Suppressor macrophage treated with lipopolysaccharide for 1 hour (primary cell): ENCODE measurements at regions not wholly inside any gene's neighbourhood (a gene's known extent, or its start where the extent isn't known, plus 50 kb on each side); places are given as distances from the start of the nearest gene placed in this dataset.

ENCODE experiments used
- DNase-seq, 3 donors: peaks; one replicate each; pipeline ENCODE4 v3.0.0-alpha.2; 2020 to 2022

- no peak for DNase-seq
Observed at GRCh38 chr18:64982414-64983055, 768.3 kb upstream of the CDH7 start.

- DNase-seq: no peak
Observed at GRCh38 chr18:64981915-64982314, 768.9 kb upstream of the CDH7 start.

DNA sequence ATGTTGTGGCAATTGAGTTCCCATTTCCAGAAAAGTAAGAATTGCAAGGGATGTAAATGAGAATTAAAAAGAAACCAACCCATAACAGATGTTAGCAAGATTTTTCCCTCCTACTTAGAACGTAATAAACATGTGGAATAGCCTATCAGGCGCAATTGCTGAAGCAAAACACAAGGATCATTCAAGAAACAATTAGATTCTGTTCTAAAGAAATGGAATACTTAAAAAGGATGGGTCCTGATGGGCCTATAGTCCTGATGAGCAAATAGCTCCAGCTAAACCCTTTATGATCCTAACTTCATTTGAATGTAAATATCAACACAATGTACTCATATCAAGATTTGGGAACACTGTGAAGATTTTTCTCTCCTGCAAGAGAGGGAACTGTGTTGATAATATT, 771.0 kb upstream of the CDH7 start:
- no peak for DNase-seq

DNA sequence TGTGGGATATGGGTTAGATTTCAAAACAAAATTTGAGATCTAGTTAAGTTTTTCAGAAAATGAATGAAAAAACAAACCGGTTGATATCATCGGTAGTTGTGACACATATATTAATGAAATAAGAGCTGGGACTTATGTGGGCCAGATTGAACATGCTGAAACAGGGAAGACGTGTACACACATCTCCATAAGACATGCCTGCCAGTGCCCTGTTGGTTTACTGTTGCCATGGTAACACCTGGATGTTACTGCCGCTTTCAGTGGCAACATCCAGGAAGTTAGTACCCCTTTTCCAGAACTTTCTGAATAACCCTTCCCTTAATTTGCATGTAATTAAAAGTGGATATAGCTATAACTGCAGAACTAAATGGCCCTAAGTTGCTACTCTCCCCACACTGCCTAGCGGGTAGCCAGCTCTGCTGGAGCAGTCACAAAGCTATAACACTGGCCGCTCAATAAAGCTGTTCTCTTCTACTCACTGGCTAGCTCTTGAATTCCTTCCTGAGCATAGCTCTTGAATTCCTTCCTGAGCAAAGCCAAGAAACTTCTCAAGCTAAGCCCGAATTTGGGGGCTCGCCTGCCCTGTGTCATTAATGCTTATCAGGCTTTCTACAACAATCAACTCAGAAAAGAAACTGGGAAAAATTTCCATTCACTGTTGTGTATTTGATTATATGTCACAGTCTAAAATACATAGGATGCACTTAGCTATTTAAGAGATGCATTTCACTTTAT, 776.3 kb upstream of the CDH7 start:
- no peak for DNase-seq

- DNase-seq: no peak
Observed at GRCh38 chr18:64972545-64972944, 778.3 kb upstream of the CDH7 start.

DNA sequence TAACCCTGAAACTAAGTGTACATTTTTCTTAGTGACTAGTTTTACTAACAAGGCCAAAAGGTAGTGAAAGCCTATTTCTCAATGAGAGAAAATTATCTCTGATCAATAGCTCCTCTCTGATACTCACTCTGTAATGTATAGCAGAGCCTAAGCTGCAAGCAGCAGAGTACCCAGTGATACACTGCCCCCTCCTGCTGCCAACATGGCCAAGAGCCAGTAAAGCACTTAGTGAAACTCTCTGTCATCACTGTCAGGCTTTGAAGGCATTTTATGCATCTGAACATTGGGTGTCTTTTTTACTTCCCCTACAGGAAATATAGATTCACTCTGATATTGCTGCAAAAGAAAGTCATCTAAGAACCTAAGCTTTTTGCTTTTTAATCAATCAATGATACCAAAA, 784.1 kb upstream of the CDH7 start:
- no peak for DNase-seq

- DNase-seq: no peak
Observed at GRCh38 chr18:64956465-64956864, 794.3 kb upstream of the CDH7 start.

DNA sequence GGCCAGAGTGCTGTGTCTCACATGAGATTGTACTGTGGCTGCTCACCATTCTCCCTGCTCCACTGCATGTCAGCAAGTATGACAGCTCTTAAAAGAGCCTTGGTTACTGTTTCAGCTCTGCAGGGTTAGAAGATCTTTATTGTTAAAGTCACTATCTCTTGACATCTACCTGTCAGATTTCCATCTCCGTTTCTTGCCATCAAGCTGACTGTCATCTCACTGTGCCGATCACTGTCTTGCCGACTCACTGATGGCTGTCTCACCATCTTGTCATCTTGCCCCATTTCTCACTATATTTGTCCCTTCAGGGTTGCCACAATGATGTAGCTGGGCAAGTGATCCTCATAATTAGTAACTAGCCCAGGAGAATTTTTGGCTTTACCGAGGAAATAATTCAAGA, 800.9 kb upstream of the CDH7 start:
- no peak for DNase-seq

- DNase-seq: no peak
Observed at GRCh38 chr18:64936671-64937070, 787.8 kb upstream of the LINC00305 start.

DNA sequence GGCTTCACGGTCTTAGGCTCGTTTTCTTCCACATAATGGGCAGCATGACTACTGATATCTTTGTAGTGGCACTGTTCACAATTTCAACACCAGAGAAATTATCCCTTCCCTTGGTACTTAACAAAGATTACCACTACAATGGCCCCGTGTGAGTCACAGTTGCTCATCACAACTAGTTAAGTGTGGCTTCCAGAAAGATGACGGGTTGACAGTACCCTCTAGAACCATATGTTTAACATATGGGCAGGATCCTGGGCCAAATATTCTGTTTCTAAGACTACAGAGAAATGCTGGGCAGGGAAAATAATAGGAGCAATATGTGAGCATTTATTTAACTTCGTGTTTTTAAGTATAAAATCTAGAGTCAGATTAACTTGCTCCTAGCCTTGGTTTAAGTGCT, 780.1 kb upstream of the LINC00305 start:
- DNase-seq: no peak

DNA sequence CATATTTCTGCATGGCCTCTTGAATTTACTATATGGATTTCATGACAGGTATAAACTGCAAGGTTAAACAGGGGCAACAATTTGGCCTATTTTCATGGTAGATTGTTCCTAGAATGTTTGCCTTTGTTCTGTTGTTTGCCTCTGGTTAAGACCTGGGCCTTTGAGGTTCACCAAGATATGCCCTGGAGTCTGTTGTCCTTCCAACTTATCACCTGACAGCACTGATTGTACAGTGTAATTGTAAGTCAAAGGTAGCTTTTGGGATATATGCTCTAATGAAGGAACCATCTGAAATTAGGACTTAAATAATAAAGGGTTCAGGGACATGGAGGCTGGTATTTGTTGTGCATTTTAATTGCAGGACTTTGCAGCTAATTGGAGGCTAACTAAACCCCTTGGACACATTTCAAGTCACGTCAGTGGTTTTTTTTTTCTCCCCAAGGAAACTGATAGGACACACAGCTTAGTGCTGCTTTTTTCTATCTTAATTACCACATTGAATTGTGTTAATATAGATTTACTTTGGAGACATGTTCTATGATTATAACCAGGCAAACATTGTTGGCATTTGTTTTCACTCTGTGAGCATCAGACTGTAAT, 771.2 kb upstream of the LINC00305 start:
- DNase-seq: no peak

GRCh38 chr18:64918851-64919250, 770.0 kb upstream of the LINC00305 start:
- DNase-seq: no peak

DNA sequence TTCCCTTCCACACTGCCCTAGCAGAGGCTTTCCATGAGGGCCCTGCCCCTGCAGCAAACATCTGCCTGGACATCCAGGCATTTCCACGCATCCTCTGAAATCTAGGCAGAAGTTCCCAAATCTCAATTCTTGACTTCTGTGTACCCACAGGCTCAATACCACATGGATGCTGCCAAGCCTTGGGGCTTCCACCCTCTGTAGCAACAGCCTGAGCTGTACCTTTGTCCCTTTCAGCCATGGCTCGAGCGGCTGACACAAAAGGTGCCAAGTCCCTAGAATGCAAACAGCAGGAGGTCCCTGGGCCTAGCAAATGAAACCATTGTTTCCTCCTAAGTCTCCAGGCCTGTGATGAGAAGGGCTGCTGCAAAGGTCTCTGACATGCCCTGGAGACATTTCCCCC, 744.5 kb upstream of the LINC00305 start:
- DNase-seq: no peak

DNA sequence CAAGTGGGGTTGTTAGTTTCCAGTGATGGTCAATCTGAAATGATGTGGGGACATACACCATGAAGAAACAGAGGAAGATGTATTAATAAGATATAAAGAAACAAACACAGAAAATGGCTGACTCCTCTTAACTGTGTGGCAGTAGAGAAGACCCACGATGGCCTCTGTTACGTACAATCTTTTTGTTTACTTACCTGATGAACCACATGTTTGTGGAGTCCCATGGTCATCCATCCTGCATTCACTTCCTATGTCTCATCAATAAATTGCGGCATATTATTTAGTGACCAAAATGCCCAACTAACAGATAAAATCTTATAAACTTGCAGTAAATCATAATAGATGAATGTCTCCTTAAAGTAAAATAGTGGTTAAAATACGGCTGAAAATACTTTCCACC, 740.1 kb upstream of the LINC00305 start:
- no peak for DNase-seq

GRCh38 chr18:64886995-64887394, 738.1 kb upstream of the LINC00305 start:
- no peak for DNase-seq

- DNase-seq: no peak
Observed at GRCh38 chr18:64882896-64883295, 734.0 kb upstream of the LINC00305 start.

GRCh38 chr18:64876833-64877232, 727.9 kb upstream of the LINC00305 start:
- peak in 1 of 3 donors; percentile 3 for DNase-seq

- DNase-seq: no peak
Observed at GRCh38 chr18:64872710-64873458, 724.0 kb upstream of the LINC00305 start.

DNA sequence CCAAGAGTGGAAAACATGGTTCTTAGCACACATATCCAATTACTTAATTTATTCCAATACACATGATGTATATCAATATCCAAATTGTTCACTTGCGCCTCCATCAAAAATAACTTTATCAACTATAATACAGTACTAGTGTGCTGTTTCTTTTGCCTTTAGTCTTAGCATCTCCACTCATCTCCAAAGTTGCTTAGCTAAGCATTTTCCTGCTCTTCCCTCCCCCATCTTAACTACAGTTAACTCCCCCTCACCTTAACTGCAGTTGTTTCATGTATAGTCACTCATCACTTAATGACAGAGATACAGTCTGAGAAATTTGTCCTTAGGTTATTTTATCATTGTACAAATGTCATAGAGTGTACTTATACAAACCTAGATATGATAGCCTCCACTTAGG, 705.2 kb upstream of the LINC00305 start:
- no peak for DNase-seq

GRCh38 chr18:64852281-64852680, 703.4 kb upstream of the LINC00305 start:
- no peak for DNase-seq

- DNase-seq: no peak
Observed at GRCh38 chr18:64851726-64852125, 702.8 kb upstream of the LINC00305 start.

GRCh38 chr18:64850791-64851190, 701.9 kb upstream of the LINC00305 start:
- no peak for DNase-seq

- DNase-seq: no peak
Observed at GRCh38 chr18:64840911-64841701, 692.2 kb upstream of the LINC00305 start.
